Stimulated activated naive B cell treated with anti-CD40 and anti-IgM and Interleukin-4, amounts not matched to agents 10 μg/mL and 1 μg/mL and 100 μg/mL, for 72 hours (primary cell): ENCODE measurements at regions not wholly inside any gene's neighbourhood (a gene's known extent, or its start where the extent isn't known, plus 50 kb on each side); places are given as distances from the start of the nearest gene placed in this dataset.

Source experiments
- ATAC-seq, 2 donors: fragments of 150-1000 bp; cut with Tn5 transposase; replicated peaks; 2 replicates each; pipeline ENCODE4 v1.10.0; 2021; ENCODE audit warnings: moderate library complexity in 1 of 2
- DNase-seq: peaks from one replicate; pipeline ENCODE4 v3.0.0; 2021
- H3K27ac Mint-ChIP-seq: one replicate; pipeline ENCODE4 v1.8.0; 2022; ENCODE audit warnings: mild to moderate bottlenecking, mixed read lengths
- H3K27me3 Mint-ChIP-seq, 2 donors: one replicate each; pipeline ENCODE4 v1.8.0; 2022; ENCODE audit warnings: mixed read lengths in 2 of 2
- H3K36me3 Mint-ChIP-seq, 2 donors: one replicate each; pipeline ENCODE4 v1.8.0; 2022; ENCODE audit warnings: mixed read lengths in 2 of 2, mild to moderate bottlenecking in 1 of 2
- H3K4me1 Mint-ChIP-seq, 2 donors: one replicate each; pipeline ENCODE4 v1.8.0; 2022; ENCODE audit warnings: mixed read lengths in 2 of 2, mild to moderate bottlenecking in 1 of 2
- H3K4me3 Mint-ChIP-seq, 2 donors: one replicate each; pipeline ENCODE4 v1.8.0; 2022; ENCODE audit warnings: mild to moderate bottlenecking in 2 of 2, mixed read lengths in 2 of 2, moderate library complexity in 1 of 2
- H3K9me3 Mint-ChIP-seq, 2 donors: one replicate each; pipeline ENCODE4 v1.8.0; 2022; ENCODE audit warnings: mixed read lengths in 2 of 2, mild to moderate bottlenecking in 1 of 2

DNA sequence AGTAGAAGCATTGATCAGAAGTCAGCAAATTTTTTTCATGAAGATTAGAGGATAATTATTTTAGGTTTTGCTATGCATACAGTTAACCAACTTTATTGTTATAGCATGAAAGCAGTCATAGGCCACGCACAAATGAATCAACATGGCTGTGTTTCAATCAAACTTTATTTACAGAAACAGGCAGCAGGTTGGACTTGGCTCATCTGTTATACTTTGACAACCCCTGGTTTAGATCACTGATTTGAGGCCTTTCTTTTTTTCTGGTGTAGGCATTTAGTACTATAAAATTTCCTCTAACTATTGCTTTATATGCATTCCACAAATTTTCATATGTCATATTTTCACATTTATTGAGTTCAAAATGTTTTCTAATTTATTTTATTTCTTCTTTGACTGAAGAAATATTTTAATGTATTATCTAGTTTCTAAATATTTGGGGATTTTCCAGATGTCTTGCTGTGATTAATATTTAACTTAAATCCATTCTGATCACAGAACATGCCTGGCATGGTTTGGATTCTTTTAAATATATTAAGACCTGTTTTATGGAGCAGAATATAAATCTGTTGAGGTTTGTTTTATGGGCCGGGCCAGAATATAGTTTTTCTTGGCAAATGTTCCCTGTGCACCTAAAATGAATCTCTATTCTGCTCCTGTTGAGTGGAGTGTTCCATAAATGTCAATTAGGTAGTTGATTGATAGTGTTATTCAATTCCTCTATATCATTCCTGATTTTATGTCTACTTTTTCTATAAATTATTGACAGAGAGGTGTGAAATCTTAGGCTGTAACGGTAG, 116.3 kb upstream of the KLHL29 start:
- H3K27me3 Mint-ChIP-seq, result peaks cover 0 to 5% of the 10 kb centered on the region in 2 donors
- no peaks in the 10 kb centered on the region for H3K36me3 Mint-ChIP-seq
- ATAC-seq, result no peak
- no peak overlapping the region for H3K27ac Mint-ChIP-seq
- no peaks in the 10 kb centered on the region for H3K9me3 Mint-ChIP-seq
- no peaks in the 10 kb centered on the region for H3K4me1 Mint-ChIP-seq
- H3K4me3 Mint-ChIP-seq, result no peak overlapping the region
- no peak for DNase-seq

DNA sequence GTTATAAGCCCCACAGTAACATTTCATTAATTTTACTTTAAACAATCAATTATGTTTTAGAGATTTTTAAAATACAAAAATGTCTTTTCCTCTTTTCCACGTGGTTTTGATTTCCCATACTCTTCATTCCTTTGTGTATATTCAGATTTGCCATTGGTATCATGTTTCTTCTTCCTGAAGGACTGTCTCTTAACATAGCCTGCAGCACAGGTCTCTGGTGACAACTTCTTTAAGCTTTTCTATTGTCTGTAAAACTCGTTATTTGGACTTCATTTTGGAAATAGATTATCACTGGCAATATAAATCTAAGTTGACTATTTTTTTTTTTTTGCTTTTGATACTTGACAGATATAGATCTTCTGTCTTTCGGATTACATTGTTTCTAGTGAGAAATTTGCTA, 115.2 kb upstream of the KLHL29 start:
- Mint-ChIP-seq H3K9me3 (no peaks in the 10 kb centered on the region), H3K27ac (no peak overlapping the region), H3K4me1 (no peaks in the 10 kb centered on the region), H3K4me3 (no peak overlapping the region), H3K36me3 (no peaks in the 10 kb centered on the region), H3K27me3 (peaks cover 0 to 5% of the 10 kb centered on the region in 2 donors)
- ATAC-seq (no peak), DNase-seq (no peak)

DNA sequence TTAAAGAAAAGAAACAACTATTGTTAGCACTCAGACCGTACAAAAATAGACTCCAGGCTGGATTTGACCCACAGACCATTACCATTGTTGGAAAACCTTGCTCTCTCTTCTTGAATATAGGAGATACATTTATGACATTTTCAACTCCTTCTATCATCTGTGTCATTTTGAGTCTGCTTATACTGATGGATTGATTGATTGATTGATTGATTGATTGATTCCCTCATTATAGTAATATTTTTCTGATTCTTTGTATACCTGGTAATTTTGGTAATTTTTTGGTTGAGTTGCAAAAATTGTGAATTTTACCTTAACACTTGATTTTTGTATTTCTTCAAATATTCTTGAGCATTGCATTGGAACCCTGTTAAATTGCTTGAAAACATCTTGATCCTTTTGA, 114.2 kb upstream of the KLHL29 start:
- no peak overlapping the region for H3K4me3 Mint-ChIP-seq
- no peaks in the 10 kb centered on the region for H3K9me3 Mint-ChIP-seq
- no peaks in the 10 kb centered on the region for H3K4me1 Mint-ChIP-seq
- H3K36me3 Mint-ChIP-seq, result no peaks in the 10 kb centered on the region
- DNase-seq (no peak), ATAC-seq (no peak)
- peaks cover 0 to 5% of the 10 kb centered on the region in 2 donors for H3K27me3 Mint-ChIP-seq
- no peak overlapping the region for H3K27ac Mint-ChIP-seq

DNA sequence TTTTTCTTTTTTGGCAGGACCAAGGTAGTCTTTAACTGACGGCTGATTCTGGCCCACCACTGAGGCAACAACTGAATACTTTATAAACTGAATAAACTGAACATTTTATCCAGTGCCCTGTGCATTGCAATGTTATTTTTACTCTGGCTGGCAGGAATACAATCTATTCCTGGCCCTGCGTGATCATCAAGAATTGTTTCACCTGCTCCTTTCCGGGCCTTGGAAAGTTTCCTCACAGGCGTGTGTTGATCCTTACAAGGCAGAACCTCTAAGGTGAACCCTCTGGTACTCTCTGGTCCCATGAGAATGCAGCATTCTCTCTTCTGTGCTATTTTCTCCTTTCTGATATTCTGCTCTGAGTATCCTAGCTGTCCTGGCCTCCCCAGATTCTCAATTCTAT, 113.7 kb upstream of the KLHL29 start:
- DNase-seq (no peak), ATAC-seq (no peak)
- Mint-ChIP-seq H3K27me3 (peaks cover 2 to 6% of the 10 kb centered on the region in 2 donors), H3K36me3 (no peaks in the 10 kb centered on the region), H3K27ac (no peak overlapping the region), H3K4me1 (no peaks in the 10 kb centered on the region), H3K9me3 (no peaks in the 10 kb centered on the region), H3K4me3 (no peak overlapping the region)

DNA sequence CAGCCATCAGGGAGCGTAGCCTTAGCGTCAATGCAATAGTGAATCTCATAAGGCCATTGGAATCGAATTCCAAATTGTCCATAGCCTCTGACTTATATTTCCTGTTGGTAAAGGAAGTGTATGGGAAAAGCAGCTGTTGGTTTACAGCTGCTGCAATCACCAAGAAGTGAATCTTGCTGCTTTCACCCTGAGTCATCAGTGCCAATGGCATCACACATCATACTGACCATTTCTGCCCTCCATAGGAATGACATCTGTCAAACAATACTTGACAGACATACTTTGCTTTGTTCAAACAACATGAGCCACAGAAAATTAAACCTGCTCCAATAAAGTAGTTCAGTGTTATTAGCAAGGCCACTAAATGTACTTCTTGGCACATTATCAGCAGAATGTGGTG, 111.2 kb upstream of the KLHL29 start:
- no peak for DNase-seq
- ATAC-seq, result no peak
- no peak overlapping the region for H3K27ac Mint-ChIP-seq
- H3K27me3 Mint-ChIP-seq, result peaks cover 14 to 19% of the 10 kb centered on the region in 2 donors
- no peaks in the 10 kb centered on the region for H3K4me1 Mint-ChIP-seq
- no peaks in the 10 kb centered on the region for H3K9me3 Mint-ChIP-seq
- no peak overlapping the region for H3K4me3 Mint-ChIP-seq
- H3K36me3 Mint-ChIP-seq, result no peaks in the 10 kb centered on the region

DNA sequence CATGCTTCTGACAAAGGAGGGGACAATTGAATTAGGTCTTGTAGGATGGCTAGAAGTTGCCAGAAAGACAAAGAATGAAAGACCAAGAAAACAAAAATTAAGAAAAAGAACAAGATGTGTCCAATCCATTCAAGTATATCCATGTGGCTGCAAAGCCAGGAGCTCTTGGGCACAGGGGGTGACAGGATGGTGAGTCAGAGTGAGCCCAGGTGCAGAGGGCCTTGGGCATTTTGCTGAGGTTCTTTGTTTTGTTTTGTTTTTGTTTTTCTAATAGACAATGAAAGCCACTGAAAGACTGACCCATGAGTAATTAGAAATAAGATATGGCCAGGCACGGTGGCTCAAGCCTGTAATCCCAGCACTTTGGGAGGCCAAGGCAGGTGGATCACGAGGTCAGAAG, 104.6 kb upstream of the KLHL29 start:
- no peak overlapping the region for H3K4me3 Mint-ChIP-seq
- DNase-seq (no peak), ATAC-seq (no peak)
- peaks cover 18 to 20% of the 10 kb centered on the region in 2 donors for H3K27me3 Mint-ChIP-seq
- H3K4me1 Mint-ChIP-seq, result no peaks in the 10 kb centered on the region
- H3K9me3 Mint-ChIP-seq, result peaks cover 0 to 3% of the 10 kb centered on the region in 2 donors
- no peak overlapping the region for H3K27ac Mint-ChIP-seq
- H3K36me3 Mint-ChIP-seq, result no peaks in the 10 kb centered on the region

DNA sequence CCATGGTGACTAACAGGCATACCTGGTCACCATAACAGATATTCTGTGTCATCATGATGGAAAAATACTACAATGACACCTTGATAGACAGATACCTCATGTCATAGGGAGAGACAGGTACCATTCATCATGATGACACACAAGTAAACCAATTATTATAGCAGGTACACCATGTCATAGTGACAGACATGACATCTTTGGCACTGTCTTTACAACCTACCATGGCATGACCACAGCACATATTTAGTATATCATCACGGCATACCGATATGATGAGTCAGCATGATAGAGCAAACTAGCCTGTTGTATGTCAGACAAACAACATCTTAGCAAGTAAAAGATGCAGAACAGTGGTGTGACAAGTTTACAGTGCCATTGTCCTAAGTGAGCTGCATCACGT, 101.3 kb upstream of the KLHL29 start:
- no peak for DNase-seq
- ATAC-seq, result no peak
- H3K4me1 Mint-ChIP-seq, result no peaks in the 10 kb centered on the region
- no peaks in the 10 kb centered on the region for H3K36me3 Mint-ChIP-seq
- H3K9me3 Mint-ChIP-seq, result peaks cover 0 to 3% of the 10 kb centered on the region in 2 donors
- no peak overlapping the region for H3K27ac Mint-ChIP-seq
- peaks cover 4 to 5% of the 10 kb centered on the region in 2 donors for H3K27me3 Mint-ChIP-seq
- no peak overlapping the region for H3K4me3 Mint-ChIP-seq

DNA sequence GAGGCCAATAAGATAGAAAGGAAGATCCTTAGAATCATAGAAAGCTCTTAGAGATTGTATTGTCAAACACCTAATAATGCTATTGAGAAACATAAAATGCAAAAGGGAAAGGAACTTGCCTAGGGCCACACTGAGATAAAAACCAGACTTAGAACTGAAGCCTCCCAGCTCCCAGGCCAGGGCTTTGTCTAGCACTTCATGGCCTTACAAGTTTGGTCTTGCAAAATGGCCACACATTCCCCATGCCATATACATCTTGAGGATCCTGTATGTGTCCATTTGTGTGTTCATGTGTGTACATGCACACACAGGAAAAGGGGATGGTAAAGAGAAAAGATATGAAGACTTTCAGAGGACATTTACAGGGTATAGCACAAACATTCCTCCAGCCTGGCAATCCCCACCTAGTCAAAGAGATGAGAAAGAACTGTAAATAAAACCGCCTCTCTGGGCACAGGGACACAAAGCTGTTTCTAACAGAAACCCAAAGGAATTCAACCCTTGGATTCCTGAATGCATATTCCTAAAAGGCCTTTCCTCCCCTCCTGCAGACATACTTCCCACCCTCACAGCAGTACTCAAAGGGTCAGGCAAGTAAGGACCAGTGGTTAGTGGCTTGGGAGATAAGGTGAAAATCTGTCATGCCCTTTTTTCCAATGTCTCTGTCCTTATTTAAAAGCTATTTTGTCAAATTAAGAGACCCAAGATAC, 99.7 kb upstream of the KLHL29 start:
- DNase-seq, result no peak

DNA sequence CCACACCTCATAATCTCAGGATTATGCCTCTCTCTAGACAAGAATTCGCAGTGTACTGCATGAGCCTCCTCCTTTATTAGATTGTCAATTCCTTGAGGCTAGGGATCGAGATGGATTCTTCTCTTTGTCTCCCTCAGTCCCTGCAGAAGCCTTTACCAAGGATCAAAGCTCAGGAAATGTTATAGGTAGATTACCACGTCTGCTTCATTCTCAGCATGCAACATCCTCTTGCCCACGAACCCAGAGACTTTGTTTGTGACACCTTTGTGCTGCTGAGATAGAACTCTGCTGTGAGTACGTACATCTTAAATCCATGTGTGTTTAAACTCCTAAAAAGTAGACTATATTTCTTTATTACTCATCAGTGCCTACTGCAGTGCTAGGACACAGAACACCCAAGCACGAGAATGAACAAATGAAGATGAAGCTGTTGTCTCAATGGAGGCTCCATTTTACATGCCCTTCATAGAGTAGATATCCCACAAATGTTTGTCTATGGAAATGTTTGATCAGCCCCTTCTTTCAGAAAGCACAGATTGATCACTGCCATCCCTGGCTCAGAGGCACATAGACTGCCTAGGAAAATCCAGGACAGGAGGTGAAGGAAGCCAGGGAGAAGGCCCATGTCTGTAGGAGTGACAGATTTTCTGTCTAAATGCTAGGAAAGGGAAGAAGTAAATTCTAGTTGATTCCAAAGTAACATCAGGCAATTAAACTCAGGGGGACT, 98.8 kb upstream of the KLHL29 start:
- Mint-ChIP-seq H3K4me3 (no peak overlapping the region), H3K4me1 (no peaks in the 10 kb centered on the region)

More for the DNA sequence above, 99.7 kb upstream of the KLHL29 start:
- Mint-ChIP-seq H3K4me1 (no peaks in the 10 kb centered on the region), H3K36me3 (no peaks in the 10 kb centered on the region), H3K27me3 (peaks cover 4 to 5% of the 10 kb centered on the region in 2 donors), H3K9me3 (peaks cover 3% of the 10 kb centered on the region in 2 donors), H3K27ac (no peak overlapping the region), H3K4me3 (no peak overlapping the region)
- no peak for ATAC-seq

DNA sequence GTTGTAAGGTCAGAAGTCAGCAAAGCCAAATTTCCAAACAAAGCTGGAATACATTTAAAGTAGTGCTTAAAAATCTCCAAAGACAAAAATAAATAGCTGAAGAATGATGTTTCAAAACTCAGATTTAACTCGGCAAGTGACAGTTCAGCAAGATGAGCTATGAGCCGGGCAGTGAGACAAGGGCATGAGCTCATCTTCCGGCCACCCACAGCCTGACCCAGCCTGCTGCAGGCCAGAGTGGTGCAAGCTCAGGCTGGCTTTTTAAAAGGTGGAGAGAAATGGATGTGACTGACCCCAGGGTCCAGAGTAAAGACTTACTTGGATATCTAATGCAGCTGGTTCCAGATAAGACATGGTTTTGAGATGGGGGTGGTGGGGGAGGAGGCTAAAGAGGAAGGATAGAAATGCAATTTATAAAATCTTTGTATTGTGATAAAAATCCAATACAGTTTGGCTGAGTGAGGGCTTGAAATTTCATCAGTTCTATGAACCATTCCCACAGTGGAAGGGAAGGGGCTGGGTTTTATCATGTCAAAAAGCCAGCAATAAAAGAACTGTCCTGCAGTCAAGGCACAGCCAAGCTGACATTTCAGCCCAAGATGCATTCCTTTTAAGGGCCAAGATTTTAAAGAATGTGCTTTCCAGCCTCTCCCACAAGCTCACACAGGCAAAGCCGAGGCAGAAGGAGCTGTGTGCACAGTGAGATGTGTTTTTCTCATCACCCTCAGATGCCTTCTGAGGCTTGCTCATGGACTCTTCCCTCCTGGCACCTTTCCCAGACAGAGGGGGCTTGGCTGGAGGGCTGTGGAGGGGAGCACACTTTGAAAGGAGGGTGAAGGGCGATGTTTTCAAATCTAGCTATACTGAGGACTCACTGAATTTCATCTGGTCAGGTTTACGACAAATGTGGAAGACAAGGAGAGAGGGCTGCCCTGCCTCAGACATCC, 97.9 kb upstream of the KLHL29 start:
- Mint-ChIP-seq H3K27me3 (peaks cover 4 to 5% of the 10 kb centered on the region in 2 donors), H3K4me3 (no peak overlapping the region), H3K9me3 (peaks cover 3% of the 10 kb centered on the region in 2 donors), H3K27ac (no peak overlapping the region), H3K36me3 (no peaks in the 10 kb centered on the region), H3K4me1 (no peaks in the 10 kb centered on the region)
- ATAC-seq (no peak), DNase-seq (no peak)

More for the DNA sequence above, 98.8 kb upstream of the KLHL29 start:
- peaks cover 3% of the 10 kb centered on the region in 2 donors for H3K9me3 Mint-ChIP-seq
- DNase-seq (no peak), ATAC-seq (no peak)
- H3K36me3 Mint-ChIP-seq, result no peaks in the 10 kb centered on the region
- peaks cover 4 to 5% of the 10 kb centered on the region in 2 donors for H3K27me3 Mint-ChIP-seq
- H3K27ac Mint-ChIP-seq, result no peak overlapping the region

DNA sequence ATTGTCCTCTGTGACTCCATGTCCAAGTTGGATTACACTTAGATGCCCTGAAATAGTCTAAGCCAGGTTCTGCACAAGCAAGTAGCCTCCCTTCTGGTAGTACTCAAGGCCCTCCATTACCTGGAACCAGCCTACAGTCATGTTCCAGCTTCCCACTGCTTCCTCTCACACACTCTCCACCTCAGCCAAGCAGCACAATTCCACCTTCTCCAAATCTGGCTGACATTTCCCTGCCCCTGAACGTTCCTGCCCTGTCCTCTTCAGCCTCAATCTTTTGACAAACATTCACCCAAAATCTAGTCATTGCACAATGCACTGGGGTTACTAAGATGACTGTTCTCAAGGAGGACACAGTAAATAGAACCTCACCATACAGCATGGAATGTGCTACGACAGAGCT, 95.3 kb upstream of the KLHL29 start:
- Mint-ChIP-seq H3K36me3 (no peaks in the 10 kb centered on the region), H3K27ac (no peak overlapping the region), H3K4me1 (no peaks in the 10 kb centered on the region), H3K4me3 (no peak overlapping the region), H3K27me3 (peaks cover 4 to 7% of the 10 kb centered on the region in 2 donors), H3K9me3 (peaks cover 0 to 3% of the 10 kb centered on the region in 2 donors)
- ATAC-seq (no peak), DNase-seq (no peak)

DNA sequence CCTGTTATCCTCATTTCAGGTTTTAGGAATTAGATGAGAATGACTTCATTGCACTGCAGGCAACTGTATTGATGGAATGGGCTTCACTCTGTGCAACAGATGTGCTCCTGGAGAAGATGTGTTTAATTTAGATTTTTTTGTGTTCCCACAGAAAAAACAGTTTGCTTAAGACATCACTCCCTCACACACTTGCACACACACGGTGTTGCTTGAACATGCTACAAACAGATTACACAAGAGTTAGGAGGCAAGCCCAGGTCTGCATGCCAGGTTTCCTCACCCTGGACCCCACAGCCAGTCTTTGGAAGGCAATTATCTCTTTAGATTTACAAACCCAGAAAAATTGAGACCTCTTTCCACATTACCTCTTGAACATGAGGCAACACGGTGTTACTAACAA, 93.7 kb upstream of the KLHL29 start:
- DNase-seq, result no peak
- H3K36me3 Mint-ChIP-seq, result no peaks in the 10 kb centered on the region
- no peak overlapping the region for H3K27ac Mint-ChIP-seq

DNA sequence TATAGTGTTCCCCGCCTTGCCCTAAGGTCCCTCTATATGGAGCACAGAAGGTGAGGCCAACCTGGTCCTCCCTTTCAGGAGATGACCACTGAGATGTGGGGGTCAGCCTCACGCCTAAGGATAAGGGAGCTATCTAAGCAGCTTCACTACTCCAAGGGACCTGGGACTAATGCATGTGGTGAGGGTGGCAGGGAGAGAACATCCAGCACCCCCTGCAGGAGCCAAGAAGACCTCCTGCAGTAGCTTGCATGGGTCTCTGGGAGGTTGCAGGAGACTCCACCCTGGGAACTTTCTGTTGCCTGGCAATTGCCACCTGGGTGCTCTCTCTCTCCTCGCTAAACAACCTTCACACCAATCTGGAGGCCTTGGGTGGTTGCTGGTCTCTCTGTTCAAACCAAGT, 93.0 kb upstream of the KLHL29 start:
- Mint-ChIP-seq H3K27ac (no peak overlapping the region), H3K27me3 (peaks cover 7 to 13% of the 10 kb centered on the region in 2 donors), H3K36me3 (no peaks in the 10 kb centered on the region), H3K9me3 (peaks cover 0 to 3% of the 10 kb centered on the region in 2 donors), H3K4me3 (no peak overlapping the region), H3K4me1 (no peaks in the 10 kb centered on the region)
- ATAC-seq, result no peak
- no peak for DNase-seq

More for the DNA sequence above, 93.7 kb upstream of the KLHL29 start:
- H3K27me3 Mint-ChIP-seq, result peaks cover 7 to 10% of the 10 kb centered on the region in 2 donors
- no peak overlapping the region for H3K4me3 Mint-ChIP-seq
- ATAC-seq, result no peak
- no peaks in the 10 kb centered on the region for H3K4me1 Mint-ChIP-seq
- peaks cover 0 to 3% of the 10 kb centered on the region in 2 donors for H3K9me3 Mint-ChIP-seq

DNA sequence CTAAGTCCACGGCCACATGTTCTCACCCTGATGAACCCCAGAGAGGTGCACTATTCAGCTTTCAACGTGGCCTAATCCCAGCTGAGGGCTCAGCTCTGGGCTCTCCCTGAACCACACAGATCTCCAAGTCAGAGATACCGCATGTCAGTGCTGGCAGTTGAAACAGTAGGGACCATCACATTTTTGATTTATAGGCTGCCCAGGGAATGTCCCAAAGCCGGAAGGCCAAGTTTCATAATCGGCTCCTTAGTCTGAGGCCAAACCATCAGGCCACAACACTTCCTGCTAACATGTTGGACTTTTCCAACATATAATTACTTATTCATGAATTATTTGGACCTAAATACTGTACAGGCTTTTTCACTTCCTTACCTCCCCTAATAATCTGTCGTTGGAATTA, 91.9 kb upstream of the KLHL29 start:
- H3K9me3 Mint-ChIP-seq, result peaks cover 0 to 3% of the 10 kb centered on the region in 2 donors
- ATAC-seq (no peak), DNase-seq (no peak)

More for the DNA sequence above, 91.9 kb upstream of the KLHL29 start:
- no peaks in the 10 kb centered on the region for H3K4me1 Mint-ChIP-seq
- H3K27me3 Mint-ChIP-seq, result peaks cover 7 to 13% of the 10 kb centered on the region in 2 donors
- H3K27ac Mint-ChIP-seq, result no peak overlapping the region
- H3K36me3 Mint-ChIP-seq, result no peaks in the 10 kb centered on the region
- no peak overlapping the region for H3K4me3 Mint-ChIP-seq
